GM19238 (cell line): ENCODE measurements at regions not wholly inside any gene's neighbourhood (a gene's known extent, or its start where the extent isn't known, plus 50 kb on each side); places are given as distances from the start of the nearest gene placed in this dataset.

Experiments
- DNase-seq: peaks from one replicate; pipeline ENCODE4 v3.0.0; 2011; ENCODE audit warnings: low spot score; ENCODE audit not compliant: insufficient read length

DNA sequence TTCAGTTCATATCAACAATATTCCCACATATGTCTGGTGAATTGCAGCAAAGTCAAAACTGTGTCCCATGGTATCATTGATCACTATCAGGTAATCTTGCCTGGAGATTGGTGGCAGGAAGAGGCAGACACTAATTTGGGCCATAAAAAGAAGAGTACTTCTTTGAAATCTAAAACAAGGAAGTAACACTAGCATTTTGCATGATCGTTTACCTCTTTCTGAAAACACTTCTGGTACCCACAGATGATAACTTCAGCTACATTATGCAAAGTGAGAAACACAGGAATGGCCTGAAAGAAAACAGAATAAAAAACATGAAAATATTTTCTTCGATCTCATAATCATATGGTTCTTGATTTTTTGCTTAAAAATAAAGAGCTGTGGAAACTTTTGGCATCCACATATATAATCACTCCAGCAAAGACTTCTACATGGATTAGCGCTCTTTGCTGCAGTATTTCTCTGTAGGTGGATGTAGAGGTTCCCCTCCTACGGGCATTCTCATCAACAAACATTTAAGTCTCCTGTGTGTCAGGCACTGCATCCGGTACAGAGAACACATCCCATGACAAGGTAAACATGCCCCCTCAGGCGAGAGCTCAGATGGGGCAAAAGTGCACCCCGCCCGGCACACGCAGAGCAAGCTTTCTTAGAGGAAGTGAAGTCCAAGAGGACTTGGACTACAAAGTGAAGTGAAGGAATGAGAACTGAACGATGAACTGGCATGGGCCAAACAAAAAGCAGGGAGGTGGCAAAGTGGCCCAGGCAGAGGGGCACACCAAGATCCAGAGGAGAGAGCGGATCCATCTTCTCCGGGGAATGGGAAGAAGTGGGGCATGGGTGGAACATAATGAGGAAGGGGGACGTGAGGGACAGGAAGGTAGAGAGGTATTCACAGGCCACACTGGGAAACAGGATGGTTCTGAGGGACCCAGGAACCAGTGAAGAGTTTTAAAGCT is 68.0 kb upstream of the RIOK3 start:
- no peak for DNase-seq

DNA sequence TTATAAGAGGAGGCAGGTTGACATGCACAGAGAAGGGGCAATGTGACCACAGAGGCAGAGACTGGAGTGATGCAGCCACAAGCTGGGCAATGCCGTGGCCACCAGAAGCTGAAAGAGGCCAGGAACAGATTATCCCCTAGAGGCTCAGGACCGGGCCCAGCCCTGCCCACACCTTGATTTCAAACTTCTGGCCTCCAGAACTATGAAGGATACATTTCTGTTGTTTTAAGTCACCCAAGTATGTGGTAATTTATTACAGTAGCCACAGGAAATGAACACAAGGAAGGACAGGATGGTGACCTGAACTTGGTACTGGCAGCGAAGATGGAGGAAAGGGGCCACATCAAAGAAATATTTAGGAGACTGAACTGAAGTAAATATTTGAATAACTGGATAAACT is 66.8 kb upstream of the RIOK3 start:
- no peak for DNase-seq

DNA sequence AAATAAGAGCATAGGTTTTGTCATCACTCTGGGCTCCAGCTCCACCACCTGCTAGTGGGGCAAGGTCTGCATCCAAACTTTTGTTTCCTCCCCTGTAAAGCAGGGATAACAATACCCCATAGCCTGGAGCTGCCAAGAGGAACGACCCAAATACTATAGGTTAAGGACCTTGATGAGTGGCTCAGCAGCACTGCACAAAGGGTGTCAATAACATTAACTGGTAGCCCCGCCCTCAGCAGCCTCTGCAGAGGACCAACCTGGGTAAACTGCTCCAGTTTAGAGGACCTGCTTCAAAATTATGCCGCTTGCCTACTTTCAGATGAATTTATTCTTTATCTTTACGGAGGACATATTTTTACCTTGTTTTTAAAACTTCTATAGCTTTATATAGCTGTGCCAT is 65.8 kb upstream of the RIOK3 start:
- DNase-seq = no peak

- no peak for DNase-seq
These were observed 64.7 kb upstream of the RIOK3 start for GRCh38 chr18:23388357-23388756.

- no peak for DNase-seq
These were observed 61.9 kb upstream of the RIOK3 start for GRCh38 chr18:23391156-23391555.

- DNase-seq = no peak
These were observed 55.2 kb upstream of the RIOK3 start for GRCh38 chr18:23397907-23398306.

DNA sequence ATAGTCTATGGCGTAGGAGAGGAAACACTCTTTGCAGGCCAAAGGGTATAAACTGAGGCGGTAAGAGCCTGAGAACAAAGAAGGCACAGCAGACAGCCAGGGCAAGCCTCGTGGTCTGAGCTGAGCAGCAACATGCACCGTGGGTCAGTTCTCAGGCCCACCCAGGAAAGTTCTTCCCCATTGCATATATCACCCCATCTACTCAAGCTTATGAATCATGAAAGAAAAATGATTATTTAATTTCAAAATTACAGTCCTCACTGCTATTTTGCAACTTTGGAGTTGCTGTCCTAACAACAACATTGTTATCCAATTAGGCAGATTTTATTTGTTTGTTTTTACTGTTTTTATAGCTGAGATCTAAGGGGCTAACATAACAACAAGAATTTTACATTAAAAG is 54.7 kb upstream of the RIOK3 start:
- DNase-seq = no peak

DNA sequence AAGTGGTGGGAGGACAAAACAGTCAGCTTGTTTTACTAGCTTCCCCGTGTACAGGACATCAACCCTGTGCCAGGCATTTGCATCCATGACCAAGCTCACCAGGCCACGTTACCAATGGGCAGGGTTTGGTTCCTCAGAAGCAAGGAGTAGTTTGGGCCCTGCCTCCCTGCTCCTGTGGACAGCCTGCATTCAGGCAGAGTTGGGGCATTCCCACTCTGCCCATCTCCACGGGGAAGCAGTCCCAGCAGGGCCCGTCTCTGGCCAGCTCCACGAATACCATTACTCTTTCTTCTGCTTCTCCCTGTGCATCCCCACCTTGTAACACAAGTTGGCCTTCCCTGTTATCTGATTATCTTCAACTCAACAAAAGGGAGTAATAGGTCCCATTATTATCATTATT is 54.0 kb upstream of the RIOK3 start:
- DNase-seq = no peak

DNA sequence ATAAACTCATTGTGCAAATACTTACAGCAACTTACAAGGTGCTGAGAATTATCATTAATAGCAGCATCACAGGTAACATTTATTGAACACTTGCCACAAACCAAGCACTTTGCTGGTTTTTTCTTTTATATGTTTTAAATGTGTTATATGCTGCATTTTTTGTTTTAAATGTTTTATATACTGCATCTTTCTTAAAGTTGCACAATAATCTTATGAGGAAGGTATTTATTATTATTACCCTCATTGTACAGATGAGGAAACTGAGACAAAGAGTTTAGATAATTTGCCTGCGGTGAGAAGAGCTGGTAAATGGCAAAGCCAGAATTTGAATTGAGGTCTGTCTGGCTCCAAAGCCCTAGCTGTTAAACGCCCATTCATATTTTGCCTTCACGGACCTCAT is 52.2 kb upstream of the RIOK3 start:
- DNase-seq = no peak

GRCh38 chr18:23401400-23402347 is 51.4 kb upstream of the RIOK3 start:
- DNase-seq = no peak
